Amygdala (tissue), 56 donors: ENCODE measurements at regions not wholly inside any gene's neighbourhood (a gene's known extent, or its start where the extent isn't known, plus 50 kb on each side); places are given as distances from the start of the nearest gene placed in this dataset.

Experiments
- DNase-seq, 56 donors: peaks; one replicate each; lab custom pipeline; 2025; lab: John Stamatoyannopoulos, UW

GRCh38 chr5:82332886-82333615 is 54.9 kb upstream of the RPS23 start:
- no peak for DNase-seq

GRCh38 chr5:82332064-82332855 is 54.1 kb upstream of the RPS23 start:
- no peak for DNase-seq

- DNase-seq, result no peak
Observed at GRCh38 chr5:82331557-82331956, 53.4 kb upstream of the RPS23 start.

- no peak for DNase-seq
Observed at GRCh38 chr5:82330530-82331270, 52.5 kb upstream of the RPS23 start.

GRCh38 chr5:82329393-82329792 is 51.2 kb upstream of the RPS23 start:
- DNase-seq, result no peak
